HUES64 (cell line): ENCODE measurements at regions not wholly inside any gene's neighbourhood (a gene's known extent, or its start where the extent isn't known, plus 50 kb on each side); places are given as distances from the start of the nearest gene placed in this dataset.

Experiments used
- H3K27ac ChIP-seq: 2 replicates; pipeline ENCODE4 v1.7.0; 2013; ENCODE audit warnings: low read depth, low read length, inconsistent platforms
- H3K27me3 ChIP-seq: 2 replicates; pipeline ENCODE4 v1.6.1; 2013; ENCODE audit warnings: mild to moderate bottlenecking, low read length; ENCODE audit not compliant: insufficient read depth
- H3K36me3 ChIP-seq: 2 replicates; pipeline ENCODE4 v1.6.1; 2013; ENCODE audit warnings: mild to moderate bottlenecking, low read length; ENCODE audit not compliant: insufficient read depth
- H3K4me1 ChIP-seq: 2 replicates; pipeline ENCODE4 v1.6.1; 2013; ENCODE audit warnings: mild to moderate bottlenecking, low read length, moderate library complexity; ENCODE audit not compliant: insufficient read depth
- H3K4me3 ChIP-seq: 2 replicates; pipeline ENCODE4 v1.5.1; 2013; ENCODE audit warnings: mild to moderate bottlenecking, low read length, moderate library complexity
- H3K9ac ChIP-seq: 2 replicates; pipeline ENCODE4 v1.6.1; 2013; ENCODE audit warnings: mild to moderate bottlenecking, low read depth, low read length
- H3K9me3 ChIP-seq: 2 replicates; pipeline ENCODE4 v1.6.1; 2013; ENCODE audit warnings: low read depth, low read length; ENCODE audit not compliant: insufficient read depth
- WGBS: fragments of 150-250, 120-280 bp; methylation state at CpG from one replicate; pipeline ENCODE4 v1.1.7; 2013; ENCODE audit warnings: missing lambda C conversion rate; 5-methylcytosine and 5-hydroxymethylcytosine counted together

DNA sequence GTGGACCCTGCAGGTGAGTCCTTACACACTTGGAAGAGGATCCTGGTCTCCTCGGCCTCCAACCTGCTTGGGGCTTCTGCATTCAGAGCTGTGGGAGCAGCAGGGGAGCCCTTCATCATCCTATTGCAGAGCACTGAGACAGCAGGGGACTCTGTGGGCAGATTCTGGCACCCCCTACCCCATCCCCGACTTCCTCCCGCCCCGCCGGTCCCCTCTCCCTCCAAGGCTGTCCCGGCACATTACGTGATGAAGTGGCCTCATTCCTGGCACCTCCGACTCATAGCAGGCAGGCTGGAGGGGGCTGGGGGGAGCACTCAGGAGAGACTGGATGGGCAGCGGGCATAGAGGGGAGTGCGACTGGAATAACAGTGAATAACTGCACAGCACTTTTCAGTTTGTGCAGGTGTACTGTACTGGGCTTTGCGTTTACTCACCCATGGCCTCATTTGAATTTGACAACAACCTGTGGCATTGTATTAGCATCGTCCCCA lies 394.1 kb downstream of the MATN1 start:
- H3K27ac ChIP-seq: no peak overlapping the region
- H3K9ac ChIP-seq: no peak overlapping the region
- no peaks in the 10 kb centered on the region for H3K27me3 ChIP-seq
- H3K4me1 ChIP-seq: no peaks in the 10 kb centered on the region
- no peaks in the 10 kb centered on the region for H3K9me3 ChIP-seq
- no peaks in the 10 kb centered on the region for H3K36me3 ChIP-seq
- H3K4me3 ChIP-seq: no peak overlapping the region
- 89% methylated on average over 12 of the region's 12 CpGs for WGBS

DNA sequence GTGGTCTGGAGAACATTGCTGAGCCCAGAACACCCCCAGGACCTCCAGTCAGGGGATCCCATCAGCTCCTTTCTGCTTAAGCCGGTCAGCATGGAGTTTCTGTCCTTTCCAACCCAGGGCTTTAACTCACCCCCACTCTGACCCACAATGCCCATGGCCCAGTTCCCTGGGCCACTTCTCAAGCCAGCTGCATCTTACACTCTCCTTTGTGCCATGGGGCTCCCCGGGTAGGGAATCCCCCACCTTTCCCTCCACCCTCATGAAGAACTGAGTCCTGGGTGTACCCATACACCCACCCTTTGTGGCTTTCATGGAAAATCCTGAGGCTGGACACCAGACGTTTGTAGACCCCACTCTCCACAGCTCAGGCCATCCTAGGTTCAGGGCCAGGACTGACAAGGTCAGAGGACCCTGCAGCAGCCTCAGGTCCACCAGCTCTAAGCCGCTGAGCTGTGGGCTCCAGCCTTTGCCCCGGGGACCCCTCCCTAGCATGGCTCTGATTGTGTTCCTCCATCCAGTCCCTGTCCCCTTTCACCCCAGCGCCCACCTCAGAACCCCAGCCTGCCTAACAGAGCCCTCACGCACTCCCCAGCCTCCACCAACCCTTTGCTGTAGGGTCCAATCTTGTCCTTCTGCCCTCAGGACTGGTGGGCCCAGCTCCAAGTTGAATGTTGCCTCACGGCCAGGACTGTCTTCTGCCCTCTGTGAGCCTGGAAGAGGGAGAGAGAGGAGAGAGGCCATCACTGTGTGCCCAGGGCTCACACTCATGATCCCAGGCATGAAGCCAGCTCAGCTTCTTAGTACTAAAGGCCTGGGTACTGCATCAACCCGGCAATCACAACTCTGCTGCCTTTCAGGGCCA lies 394.8 kb downstream of the MATN1 start:
- H3K4me1 ChIP-seq: no peaks in the 10 kb centered on the region
- H3K4me3 ChIP-seq: no peak overlapping the region
- 93% methylated on average over 9 of the region's 9 CpGs for WGBS

DNA sequence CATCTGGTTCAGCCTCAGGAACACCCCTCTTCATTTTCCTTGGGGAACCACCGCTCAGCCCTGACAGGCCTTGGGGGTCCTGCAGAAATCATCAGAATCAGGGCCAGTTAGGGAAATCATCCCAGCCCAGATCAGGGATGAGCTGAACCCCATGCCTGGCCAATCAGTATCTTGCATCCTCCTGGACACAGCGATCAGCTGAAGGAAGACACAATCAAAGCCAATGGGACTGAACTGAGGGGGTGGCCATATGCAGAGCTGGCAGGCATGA lies 395.4 kb downstream of the MATN1 start:
- Histone ChIP-seq H3K9ac (no peak overlapping the region), H3K9me3 (no peaks in the 10 kb centered on the region), H3K4me3 (no peak overlapping the region), H3K4me1 (no peaks in the 10 kb centered on the region), H3K27me3 (no peaks in the 10 kb centered on the region), H3K36me3 (no peaks in the 10 kb centered on the region), H3K27ac (no peak overlapping the region)
- 96% methylated on average over 2 of the region's 2 CpGs for WGBS

More for the DNA sequence above, 394.8 kb downstream of the MATN1 start:
- Histone ChIP-seq H3K27ac (no peak overlapping the region), H3K9me3 (no peaks in the 10 kb centered on the region), H3K9ac (no peak overlapping the region), H3K36me3 (no peaks in the 10 kb centered on the region), H3K27me3 (no peaks in the 10 kb centered on the region)

GRCh38 chr1:30327370-30328099 lies 395.9 kb downstream of the MATN1 start:
- Histone ChIP-seq H3K4me1 (no peaks in the 10 kb centered on the region), H3K27ac (no peak overlapping the region), H3K9ac (no peak overlapping the region), H3K27me3 (no peaks in the 10 kb centered on the region), H3K4me3 (no peak overlapping the region), H3K36me3 (no peaks in the 10 kb centered on the region), H3K9me3 (no peaks in the 10 kb centered on the region)
- WGBS: 87% methylated on average over 13 of the region's 13 CpGs

DNA sequence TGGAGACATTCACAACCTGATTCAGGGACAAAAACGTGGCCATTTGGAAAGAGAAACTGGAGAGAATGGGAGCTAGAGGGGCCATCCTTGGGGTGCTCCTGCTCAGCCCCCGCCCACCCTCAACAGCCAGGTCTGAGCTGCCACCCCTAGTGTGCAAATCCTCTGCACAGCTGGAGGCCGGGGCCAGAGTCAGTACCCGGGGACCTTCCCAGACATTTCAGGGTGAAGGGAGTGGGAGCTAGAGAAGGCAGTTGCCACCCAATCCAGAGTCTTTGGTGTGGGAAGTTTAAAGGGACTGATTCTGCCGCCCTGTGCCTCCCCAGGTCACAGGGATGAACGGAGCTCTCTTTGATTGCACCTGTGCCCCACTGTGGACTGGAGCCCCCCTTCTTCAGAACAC lies 397.4 kb downstream of the MATN1 start:
- 85% methylated on average over 6 of the region's 6 CpGs for WGBS

DNA sequence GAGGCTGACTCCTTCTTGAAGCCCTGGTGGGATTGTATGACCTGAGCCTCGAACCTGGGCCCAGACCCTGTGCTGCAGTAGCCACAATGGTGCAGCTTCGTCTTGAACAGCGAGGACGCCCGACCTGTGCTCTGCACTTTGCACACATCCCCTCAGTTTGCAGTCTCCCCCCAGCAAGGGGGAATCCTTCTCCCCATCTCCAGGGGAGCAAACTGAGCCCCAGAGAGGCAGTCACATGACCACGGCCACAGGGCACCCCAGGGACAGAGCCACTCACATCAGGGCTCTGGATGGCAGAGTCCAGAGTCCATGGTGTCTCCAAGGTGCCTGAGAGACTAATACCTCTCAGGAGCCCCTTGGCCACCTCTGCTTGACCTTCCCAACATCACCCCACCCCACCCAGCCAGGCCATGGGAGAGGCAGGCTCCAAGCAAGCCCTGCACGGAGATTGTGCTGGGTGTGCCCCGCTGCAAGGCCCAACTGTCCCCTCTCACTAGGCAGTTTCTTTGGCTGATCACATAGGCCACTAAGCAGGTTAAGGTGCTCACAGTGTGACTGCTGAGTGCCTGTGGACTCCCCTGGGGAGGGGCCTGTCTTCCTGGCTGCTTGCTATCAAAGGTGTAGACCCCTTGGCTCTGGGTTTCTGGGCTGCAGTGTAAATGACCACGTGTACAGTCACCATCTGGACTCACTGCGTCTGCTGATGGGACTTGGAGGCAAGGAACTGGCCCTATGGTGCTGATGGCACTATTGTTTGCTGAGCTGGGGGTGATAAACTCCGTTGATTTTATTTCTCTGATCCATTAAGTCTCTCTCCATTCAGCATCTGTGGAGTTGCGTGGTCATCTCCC lies 398.1 kb downstream of the MATN1 start:
- H3K27me3 ChIP-seq: no peaks in the 10 kb centered on the region
- WGBS: 92% methylated on average over 12 of the region's 12 CpGs

More for the DNA sequence above, 397.4 kb downstream of the MATN1 start:
- Histone ChIP-seq H3K4me1 (no peaks in the 10 kb centered on the region), H3K9me3 (no peaks in the 10 kb centered on the region), H3K27me3 (no peaks in the 10 kb centered on the region), H3K9ac (no peak overlapping the region), H3K27ac (no peak overlapping the region), H3K4me3 (no peak overlapping the region), H3K36me3 (no peaks in the 10 kb centered on the region)

DNA sequence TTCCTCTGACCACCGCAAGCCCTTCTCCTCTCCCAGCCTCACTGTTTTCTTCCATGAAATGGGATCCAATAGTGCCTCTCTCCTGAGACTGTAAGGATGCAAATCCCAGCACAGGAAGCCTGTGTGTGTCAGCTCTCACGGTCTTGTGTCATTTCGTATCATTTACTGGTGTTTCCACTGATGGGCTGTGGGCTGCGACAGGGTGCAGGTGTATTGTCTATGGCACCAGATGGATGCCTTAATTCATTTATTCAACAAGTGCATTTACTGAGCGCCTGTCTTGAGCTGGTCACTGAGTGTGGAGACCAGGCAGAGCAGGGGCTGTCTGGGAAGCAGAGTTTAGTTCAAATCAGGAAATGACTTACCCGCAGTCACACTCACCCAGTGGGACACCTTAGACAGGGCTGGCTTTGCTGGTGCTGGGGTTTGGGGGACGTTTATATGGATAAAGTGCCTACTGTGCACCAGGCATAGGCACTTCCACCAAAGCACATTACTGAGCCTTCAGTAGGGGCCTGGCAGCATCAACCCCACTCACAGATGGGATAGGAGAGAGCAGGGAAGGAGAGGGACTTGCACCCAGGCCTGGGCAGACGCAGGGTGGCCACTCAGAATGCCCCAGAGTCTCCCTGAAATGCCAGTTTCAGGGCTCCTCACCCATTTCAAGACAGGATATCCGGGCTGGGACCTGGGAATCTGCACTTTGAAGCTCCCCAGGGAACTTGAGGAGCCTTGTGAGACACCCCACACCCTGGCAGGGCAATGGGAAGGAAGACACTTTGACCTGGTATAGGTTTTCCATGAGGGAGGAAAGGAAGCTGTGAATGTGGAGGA lies 398.9 kb downstream of the MATN1 start:
- no peak overlapping the region for H3K9ac ChIP-seq
- WGBS: 94% methylated on average over 9 of the region's 9 CpGs
- H3K4me3 ChIP-seq: no peak overlapping the region
- no peak overlapping the region for H3K27ac ChIP-seq
- H3K27me3 ChIP-seq: no peaks in the 10 kb centered on the region
- H3K4me1 ChIP-seq: no peaks in the 10 kb centered on the region
- no peaks in the 10 kb centered on the region for H3K36me3 ChIP-seq
- no peaks in the 10 kb centered on the region for H3K9me3 ChIP-seq

More for the DNA sequence above, 398.1 kb downstream of the MATN1 start:
- Histone ChIP-seq H3K27ac (no peak overlapping the region), H3K9ac (no peak overlapping the region), H3K9me3 (no peaks in the 10 kb centered on the region), H3K36me3 (no peaks in the 10 kb centered on the region), H3K4me3 (no peak overlapping the region), H3K4me1 (no peaks in the 10 kb centered on the region)

GRCh38 chr1:30323841-30324240 lies 399.5 kb downstream of the MATN1 start:
- H3K27me3 ChIP-seq: no peaks in the 10 kb centered on the region
- 83% methylated on average over 5 of the region's 5 CpGs for WGBS
- H3K4me3 ChIP-seq: no peak overlapping the region
- H3K27ac ChIP-seq: no peak overlapping the region
- no peaks in the 10 kb centered on the region for H3K4me1 ChIP-seq
- no peaks in the 10 kb centered on the region for H3K36me3 ChIP-seq
- no peak overlapping the region for H3K9ac ChIP-seq
- no peaks in the 10 kb centered on the region for H3K9me3 ChIP-seq

GRCh38 chr1:30323352-30323751 lies 400.0 kb downstream of the MATN1 start:
- WGBS: 96% methylated on average over 2 of the region's 3 CpGs
- H3K4me1 ChIP-seq: no peaks in the 10 kb centered on the region

GRCh38 chr1:30322859-30323257 lies 400.5 kb downstream of the MATN1 start:
- Histone ChIP-seq H3K36me3 (no peaks in the 10 kb centered on the region), H3K4me3 (no peak overlapping the region), H3K27ac (no peak overlapping the region), H3K27me3 (no peaks in the 10 kb centered on the region), H3K9me3 (no peaks in the 10 kb centered on the region), H3K9ac (no peak overlapping the region), H3K4me1 (no peaks in the 10 kb centered on the region)
- WGBS: 79% methylated on average over 5 of the region's 5 CpGs

More at GRCh38 chr1:30323352-30323751, 400.0 kb downstream of the MATN1 start:
- no peaks in the 10 kb centered on the region for H3K36me3 ChIP-seq
- H3K4me3 ChIP-seq: no peak overlapping the region
- H3K9me3 ChIP-seq: no peaks in the 10 kb centered on the region
- no peak overlapping the region for H3K9ac ChIP-seq
- no peaks in the 10 kb centered on the region for H3K27me3 ChIP-seq
- H3K27ac ChIP-seq: no peak overlapping the region
